Astrocyte of the spinal cord (primary cell): ENCODE measurements at regions not wholly inside any gene's neighbourhood (a gene's known extent, or its start where the extent isn't known, plus 50 kb on each side); places are given as distances from the start of the nearest gene placed in this dataset.
"Not testable (repeated sequence)": the region's sequence is repeated elsewhere in the genome, so short reads cannot be mapped to it uniquely, and the experiment has no call there.

ENCODE experiments used
- DNase-seq: peaks from one replicate; pipeline ENCODE4 v3.0.0; 2011; ENCODE audit warnings: low read depth, low spot score
- H3K4me3 ChIP-seq: 2 replicates; pipeline ENCODE4 v1.5.1; 2011; ENCODE audit warnings: low read depth, mild to moderate bottlenecking, low read length, moderate library complexity
- CTCF ChIP-seq: IDR thresholded peaks from 2 replicates; pipeline ENCODE4 v1.5.1; 2012; ENCODE audit warnings: low read depth, mild to moderate bottlenecking, low read length, inconsistent platforms
- in situ Hi-C: cut with HindIII; loops from 2 replicates; pipeline ENCODE4 v1.10.0; 2017; ENCODE audit warnings: low sequenced_read_pairs

DNA sequence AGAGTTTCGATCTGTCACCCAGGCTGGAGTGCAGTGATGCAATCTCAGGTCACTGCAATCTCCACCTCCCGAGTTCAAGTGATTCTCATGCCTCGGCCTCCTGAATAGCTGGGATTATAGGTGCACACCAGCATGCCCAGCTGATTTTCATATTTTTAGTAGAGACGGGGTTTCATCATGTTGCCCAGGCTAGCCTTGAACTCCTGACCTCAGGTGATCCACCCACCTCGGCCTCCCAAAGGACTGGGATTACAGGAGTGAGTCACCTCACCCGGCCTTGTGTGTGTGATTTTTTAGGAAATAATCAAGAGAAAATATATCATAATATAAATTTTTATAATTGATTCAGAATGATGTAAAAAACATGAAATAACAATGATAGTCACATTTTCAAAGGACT lies 1231.4 kb downstream of the GALC start:
- in situ Hi-C loops = no loop called here
- no peak for DNase-seq
- TF ChIP-seq CTCF = no peak
- H3K4me3 ChIP-seq = no peak overlapping the region

DNA sequence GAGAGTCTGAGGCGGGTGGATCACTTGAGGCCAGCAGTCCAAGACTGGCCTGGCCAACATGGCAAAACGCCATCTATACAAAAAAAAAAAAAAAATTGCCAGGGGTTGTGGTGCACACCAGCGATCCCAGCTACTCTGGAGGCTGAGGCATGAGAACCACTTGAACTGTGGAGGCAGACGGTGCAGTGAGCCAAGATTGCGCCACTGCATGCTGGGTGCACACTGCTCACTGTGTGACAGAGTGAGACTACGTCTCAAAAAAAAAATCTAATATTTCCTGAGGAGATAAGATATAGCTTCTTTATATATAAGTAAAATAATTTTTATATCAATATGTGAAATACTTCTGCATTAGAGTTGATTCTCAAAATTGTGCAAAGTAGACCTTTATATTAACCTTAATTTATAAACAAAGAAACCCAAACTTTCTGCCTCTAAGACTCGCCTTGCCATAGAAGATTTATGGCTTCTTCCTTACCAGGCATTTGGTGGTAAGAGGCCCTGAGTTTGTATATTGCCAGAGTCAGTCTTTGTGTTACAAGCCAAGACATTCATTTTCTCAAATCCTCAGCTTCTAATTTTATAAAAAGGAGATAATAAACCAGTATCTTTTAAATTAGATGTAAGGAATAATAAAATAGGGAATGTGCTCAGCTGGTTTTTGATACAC lies 1226.7 kb downstream of the FLRT2 start:
- no peak for DNase-seq
- in situ Hi-C loops = no loop called here
- TF ChIP-seq CTCF = no peak
- no peak overlapping the region for H3K4me3 ChIP-seq

GRCh38 chr14:86750488-86750887 lies 1220.5 kb downstream of the FLRT2 start:
- in situ Hi-C loops, H3K4me3 ChIP-seq, DNase-seq: not testable (repeated sequence)

GRCh38 chr14:86739761-86740160 lies 1209.8 kb downstream of the FLRT2 start:
- in situ Hi-C loops = no loop called here
- DNase-seq = no peak
- no peak for TF ChIP-seq CTCF
- H3K4me3 ChIP-seq = no peak overlapping the region

GRCh38 chr14:86731427-86731826 lies 1201.5 kb downstream of the FLRT2 start:
- in situ Hi-C loops, H3K4me3 ChIP-seq, DNase-seq: not testable (repeated sequence)

DNA sequence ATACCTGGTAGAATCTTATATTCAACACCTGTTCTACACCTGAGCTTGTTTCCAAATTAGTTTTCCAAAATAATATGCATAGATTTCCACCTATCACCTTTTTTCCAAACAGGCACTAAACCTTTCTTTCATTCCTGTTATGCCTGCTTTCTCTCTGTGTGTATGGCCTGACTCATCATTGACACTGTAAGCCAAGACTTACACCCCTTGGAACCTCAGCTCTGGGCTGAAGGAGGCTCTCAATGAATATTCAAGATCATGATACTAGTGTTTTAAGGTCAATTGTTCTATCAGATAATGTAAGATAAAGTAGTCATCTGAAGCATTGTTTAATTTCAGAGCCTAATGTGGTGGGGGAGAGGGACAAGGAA lies 1193.3 kb downstream of the FLRT2 start:
- in situ Hi-C loops = no loop called here
- H3K4me3 ChIP-seq = no peak overlapping the region

GRCh38 chr14:86722612-86723253 lies 1192.8 kb downstream of the FLRT2 start:
- H3K4me3 ChIP-seq = no peak overlapping the region
- in situ Hi-C loops = no loop called here
- DNase-seq = no peak
- TF ChIP-seq CTCF = no peak

More for the DNA sequence above, 1193.3 kb downstream of the FLRT2 start:
- TF ChIP-seq CTCF = no peak
- DNase-seq = no peak

GRCh38 chr14:86714575-86714974 lies 1184.6 kb downstream of the FLRT2 start:
- TF ChIP-seq CTCF = no peak
- DNase-seq = no peak
- H3K4me3 ChIP-seq = no peak overlapping the region
- in situ Hi-C loops = no loop called here
